ENCODE measurements at regions not wholly inside any gene's neighbourhood (a gene's known extent, or its start where the extent isn't known, plus 50 kb on each side); places are given as distances from the start of the nearest gene placed in this dataset.
A peak's percentile ranks its signal among the peaks of the same experiment; 100 is the strongest.

DNA sequence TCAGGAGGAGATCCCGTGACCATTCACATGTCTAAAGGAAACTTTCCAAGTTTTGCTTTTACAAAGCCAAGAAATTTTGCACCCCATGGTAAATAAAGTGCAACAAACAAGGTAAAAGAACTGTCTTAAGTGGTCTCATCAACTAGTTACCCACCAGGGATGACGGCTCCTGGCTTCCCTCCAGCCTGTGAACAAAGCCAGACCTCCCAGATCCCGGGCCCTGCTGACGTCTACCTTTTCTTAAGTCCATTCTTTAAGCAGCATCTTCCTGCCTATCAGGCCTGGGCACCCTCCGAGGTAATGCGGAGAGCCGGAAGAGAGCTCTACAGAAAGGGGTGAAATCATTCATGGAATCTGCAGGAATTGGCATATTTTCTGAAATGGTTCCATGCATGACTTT is 58.0 kb upstream of the DAAM1 start:
- H3K4me1 ChIP-seq = peaks cover 0 to 7% of the 10 kb centered on the region in 2 donors
- intact Hi-C loops (cut with DNase I) = no loop called here
- H3K27ac ChIP-seq = no peak overlapping the region
- no peak for TF ChIP-seq CTCF (IDR thresholded peaks at IDR 0.05)
- H3K27me3 ChIP-seq = no peaks in the 10 kb centered on the region
- H3K9me3 ChIP-seq = no peaks in the 10 kb centered on the region
- H3K36me3 ChIP-seq = no peaks in the 10 kb centered on the region
- peak overlapping the region in 1 of 2 donors; percentile 39 for H3K4me3 ChIP-seq
- no peak for DNase-seq (ENCODE audit: low spot score in 2 of 2)

DNA sequence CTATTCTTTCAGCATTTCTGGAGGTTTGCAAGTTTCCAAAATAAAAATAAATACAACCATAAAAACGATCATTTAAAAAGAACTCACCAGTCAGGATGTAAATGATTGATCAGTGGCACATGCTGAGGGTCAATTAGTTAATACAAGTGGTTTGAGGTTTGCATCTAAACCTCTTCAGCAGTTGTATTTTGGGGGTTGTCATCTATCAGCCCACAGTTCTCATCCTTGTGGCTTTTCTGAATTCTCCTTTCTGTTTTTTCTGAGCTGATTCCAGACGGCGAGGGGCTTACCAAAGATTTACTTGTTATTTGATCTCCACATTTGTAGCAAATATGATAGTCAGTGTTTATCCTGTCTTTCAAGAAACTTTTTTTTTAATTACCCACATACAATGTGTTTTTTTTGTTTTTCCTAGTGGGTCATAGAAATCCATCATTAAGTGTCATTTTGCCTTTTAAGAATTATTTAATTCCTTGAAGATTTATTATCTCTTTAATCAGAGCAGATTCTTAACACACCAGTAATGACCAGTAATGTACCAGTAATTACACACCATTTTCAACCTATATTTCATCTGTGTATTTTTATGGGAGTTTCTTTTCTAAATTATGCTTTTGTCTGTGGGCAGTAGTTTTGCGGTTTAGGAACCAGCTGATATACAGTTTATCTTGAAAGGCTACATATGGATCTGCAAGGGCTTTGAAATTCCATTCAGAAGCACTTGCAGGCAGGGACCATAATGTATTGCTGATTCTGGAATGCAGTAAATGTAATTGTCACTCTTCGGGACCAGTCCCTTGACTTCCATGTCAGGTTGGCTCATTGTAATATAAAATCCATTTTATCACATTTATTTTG is 56.3 kb upstream of the DAAM1 start:
- intact Hi-C loops (cut with DNase I) = no loop called here
- no peak overlapping the region for H3K27ac ChIP-seq
- peaks cover 0 to 7% of the 10 kb centered on the region in 2 donors for H3K4me1 ChIP-seq
- no peak for TF ChIP-seq CTCF (IDR thresholded peaks at IDR 0.05)
- no peaks in the 10 kb centered on the region for H3K36me3 ChIP-seq
- no peak overlapping the region for H3K4me3 ChIP-seq
- DNase-seq (ENCODE audit: low spot score in 2 of 2) = no peak
- H3K27me3 ChIP-seq = no peaks in the 10 kb centered on the region
- no peaks in the 10 kb centered on the region for H3K9me3 ChIP-seq

GRCh38 chr14:59132796-59133494 is 55.5 kb upstream of the DAAM1 start:
- DNase-seq (ENCODE audit: low spot score in 2 of 2) = no peak
- Histone ChIP-seq H3K27ac (no peak overlapping the region), H3K9me3 (no peaks in the 10 kb centered on the region), H3K27me3 (no peaks in the 10 kb centered on the region), H3K4me1 (peaks cover 0 to 7% of the 10 kb centered on the region in 2 donors), H3K36me3 (no peaks in the 10 kb centered on the region), H3K4me3 (no peak overlapping the region)
- intact Hi-C loops (cut with DNase I) = no loop called here
- TF ChIP-seq CTCF (IDR thresholded peaks at IDR 0.05) = peak in 2 of 3 experiments; percentile 15 to 36

DNA sequence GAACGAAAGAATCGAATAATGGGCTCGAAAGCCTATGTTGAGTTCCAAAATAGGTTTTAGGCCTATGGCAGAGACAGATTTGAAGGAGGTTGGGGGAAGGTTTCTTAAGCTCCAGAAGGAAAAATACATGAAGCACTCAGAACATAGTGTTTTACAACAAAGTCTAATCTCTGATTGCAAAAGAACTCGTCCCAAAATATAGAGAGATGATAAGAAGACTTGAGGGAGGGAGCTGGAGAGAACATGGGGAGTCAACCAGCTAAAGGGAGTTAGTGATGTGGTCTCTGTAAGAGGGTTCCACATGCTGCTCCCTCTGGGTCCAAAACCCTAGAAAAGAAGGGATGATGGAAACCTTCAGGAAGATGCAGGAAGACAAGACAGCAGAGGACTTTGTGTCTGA is 54.8 kb upstream of the DAAM1 start:
- no peak for TF ChIP-seq CTCF (IDR thresholded peaks at IDR 0.05)

DNA sequence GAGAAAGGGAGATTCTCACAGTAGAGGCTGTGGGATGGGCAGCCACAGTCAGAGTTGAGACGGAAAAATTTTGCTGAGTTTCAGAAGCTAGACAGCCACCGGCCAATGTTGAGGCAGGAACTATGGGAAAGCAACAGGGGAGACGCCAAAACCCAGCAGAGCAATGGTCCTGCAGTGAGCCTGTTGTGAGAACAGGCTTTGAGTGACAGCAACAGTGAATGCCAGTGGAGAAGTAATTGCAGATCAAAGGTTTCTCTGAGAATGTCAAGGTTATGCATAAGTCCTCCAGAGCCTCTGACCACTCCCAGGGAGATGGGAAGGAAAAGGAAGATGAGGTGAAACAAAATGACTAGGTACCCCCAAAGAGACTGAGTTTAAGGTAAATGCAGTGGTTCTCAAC is 54.2 kb upstream of the DAAM1 start:
- Histone ChIP-seq H3K27me3 (no peaks in the 10 kb centered on the region), H3K27ac (no peak overlapping the region), H3K9me3 (no peaks in the 10 kb centered on the region), H3K36me3 (no peaks in the 10 kb centered on the region), H3K4me1 (peaks cover 0 to 7% of the 10 kb centered on the region in 2 donors), H3K4me3 (no peak overlapping the region)
- no peak for TF ChIP-seq CTCF (IDR thresholded peaks at IDR 0.05)
- no peak for DNase-seq (ENCODE audit: low spot score in 2 of 2)
- intact Hi-C loops (cut with DNase I) = no loop called here

More for the DNA sequence above, 54.8 kb upstream of the DAAM1 start:
- Histone ChIP-seq H3K4me1 (peaks cover 0 to 7% of the 10 kb centered on the region in 2 donors), H3K27ac (no peak overlapping the region), H3K4me3 (no peak overlapping the region), H3K27me3 (no peaks in the 10 kb centered on the region), H3K36me3 (no peaks in the 10 kb centered on the region), H3K9me3 (no peaks in the 10 kb centered on the region)
- intact Hi-C loops (cut with DNase I) = no loop called here
- no peak for DNase-seq (ENCODE audit: low spot score in 2 of 2)
